PFSK-1 (cell line): ENCODE measurements at regions not wholly inside any gene's neighbourhood (a gene's known extent, or its start where the extent isn't known, plus 50 kb on each side); places are given as distances from the start of the nearest gene placed in this dataset.

Experiments
- FOXP2 ChIP-seq: optimal IDR thresholded peaks from 2 replicates; pipeline ENCODE3; 2011; ENCODE audit warnings: borderline replicate concordance, control low read depth, inconsistent platforms; ENCODE audit not compliant: insufficient read depth; ENCODE audit errors: extremely low read length, extremely low read depth
- POLR2AphosphoS5 ChIP-seq: IDR thresholded peaks from 2 replicates; pipeline ENCODE4 v1.6.1; 2012; ENCODE audit warnings: low read depth, mild to moderate bottlenecking, control low read depth, low read length, moderate library complexity
- SIN3A ChIP-seq: IDR thresholded peaks from 2 replicates; pipeline ENCODE4 v1.6.1; 2012; ENCODE audit warnings: mild to moderate bottlenecking, low read length, moderate library complexity, borderline replicate concordance; ENCODE audit not compliant: insufficient read depth
- TAF1 ChIP-seq: IDR thresholded peaks from 2 replicates; pipeline ENCODE4 v1.6.1; 2012; ENCODE audit warnings: low read length, control low read depth, borderline replicate concordance; ENCODE audit not compliant: insufficient read depth
- TF ChIP-seq, protein P1 (sequence below), 2 experiments: IDR thresholded peaks; 2 replicates each; pipeline versions ENCODE4 v1.6.1 to v1.8.0; 2011 to 2012; ENCODE audit warnings: low read depth in 2 of 2, low read length in 2 of 2, control low read depth in 1 of 2, inconsistent platforms in 1 of 2, mild to moderate bottlenecking in 1 of 2, moderate library complexity in 1 of 2; ENCODE audit not compliant: insufficient read depth in 1 of 2

DNA sequence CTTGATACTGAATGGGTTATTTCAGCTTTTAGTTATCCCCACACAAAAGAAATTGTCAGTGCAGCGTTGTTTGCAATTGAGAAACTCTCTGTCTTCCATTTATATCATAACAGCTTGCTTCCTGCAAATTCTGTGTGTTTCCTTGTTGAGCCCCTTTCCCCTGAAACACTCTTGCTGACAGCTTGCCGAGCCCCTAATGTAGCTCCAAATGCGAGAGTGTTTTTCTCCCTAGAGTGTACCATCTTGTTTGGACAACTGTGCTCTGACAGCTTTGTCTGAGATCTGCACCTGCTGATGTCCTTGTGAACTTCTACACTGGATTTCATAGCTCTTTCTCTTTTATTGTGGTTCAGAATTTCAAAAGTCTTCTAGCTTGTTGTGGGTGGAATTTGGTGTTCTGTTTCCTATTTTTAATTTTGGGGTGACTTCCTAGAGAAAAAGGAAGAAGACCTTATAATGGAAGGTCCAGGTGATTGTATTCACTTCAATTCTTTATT, 343.5 kb downstream of the PDCD6IP start:
- TF ChIP-seq SIN3A (no peak), TAF1 (no peak), FOXP2 (no peak), POLR2AphosphoS5 (no peak)
- TF ChIP-seq, protein P1, sequence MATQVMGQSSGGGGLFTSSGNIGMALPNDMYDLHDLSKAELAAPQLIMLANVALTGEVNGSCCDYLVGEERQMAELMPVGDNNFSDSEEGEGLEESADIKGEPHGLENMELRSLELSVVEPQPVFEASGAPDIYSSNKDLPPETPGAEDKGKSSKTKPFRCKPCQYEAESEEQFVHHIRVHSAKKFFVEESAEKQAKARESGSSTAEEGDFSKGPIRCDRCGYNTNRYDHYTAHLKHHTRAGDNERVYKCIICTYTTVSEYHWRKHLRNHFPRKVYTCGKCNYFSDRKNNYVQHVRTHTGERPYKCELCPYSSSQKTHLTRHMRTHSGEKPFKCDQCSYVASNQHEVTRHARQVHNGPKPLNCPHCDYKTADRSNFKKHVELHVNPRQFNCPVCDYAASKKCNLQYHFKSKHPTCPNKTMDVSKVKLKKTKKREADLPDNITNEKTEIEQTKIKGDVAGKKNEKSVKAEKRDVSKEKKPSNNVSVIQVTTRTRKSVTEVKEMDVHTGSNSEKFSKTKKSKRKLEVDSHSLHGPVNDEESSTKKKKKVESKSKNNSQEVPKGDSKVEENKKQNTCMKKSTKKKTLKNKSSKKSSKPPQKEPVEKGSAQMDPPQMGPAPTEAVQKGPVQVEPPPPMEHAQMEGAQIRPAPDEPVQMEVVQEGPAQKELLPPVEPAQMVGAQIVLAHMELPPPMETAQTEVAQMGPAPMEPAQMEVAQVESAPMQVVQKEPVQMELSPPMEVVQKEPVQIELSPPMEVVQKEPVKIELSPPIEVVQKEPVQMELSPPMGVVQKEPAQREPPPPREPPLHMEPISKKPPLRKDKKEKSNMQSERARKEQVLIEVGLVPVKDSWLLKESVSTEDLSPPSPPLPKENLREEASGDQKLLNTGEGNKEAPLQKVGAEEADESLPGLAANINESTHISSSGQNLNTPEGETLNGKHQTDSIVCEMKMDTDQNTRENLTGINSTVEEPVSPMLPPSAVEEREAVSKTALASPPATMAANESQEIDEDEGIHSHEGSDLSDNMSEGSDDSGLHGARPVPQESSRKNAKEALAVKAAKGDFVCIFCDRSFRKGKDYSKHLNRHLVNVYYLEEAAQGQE (IDR thresholded peaks at IDR 0.05; ENCODE audit: insufficient read depth in 1 of 2, low read depth in 2 of 2, low read length in 2 of 2) = no peak

DNA sequence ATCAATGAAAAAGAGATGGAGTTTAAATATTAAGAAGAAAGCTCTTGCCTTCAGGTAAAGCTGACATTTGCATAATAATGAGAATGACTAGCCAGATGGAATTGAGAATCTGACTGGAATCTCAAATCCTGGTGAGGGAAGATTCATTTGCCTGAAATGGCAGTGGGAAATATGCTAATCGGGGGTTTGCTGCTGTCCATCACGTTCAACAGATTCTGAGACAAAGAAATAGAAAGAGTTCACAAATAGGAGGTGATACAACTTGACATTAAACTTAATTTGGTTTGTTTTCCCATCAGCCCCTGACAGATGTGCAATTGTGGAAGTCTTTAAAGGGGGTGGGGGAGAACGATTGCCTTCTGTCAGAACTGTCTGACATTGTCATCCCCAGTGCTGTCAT, 347.4 kb downstream of the PDCD6IP start:
- no peak for TF ChIP-seq POLR2AphosphoS5
- TF ChIP-seq, protein P1 (IDR thresholded peaks at IDR 0.05; ENCODE audit: insufficient read depth in 1 of 2, low read depth in 2 of 2, low read length in 2 of 2) = no peak
- TF ChIP-seq FOXP2 = no peak
- no peak for TF ChIP-seq SIN3A
- TF ChIP-seq TAF1 = no peak

DNA sequence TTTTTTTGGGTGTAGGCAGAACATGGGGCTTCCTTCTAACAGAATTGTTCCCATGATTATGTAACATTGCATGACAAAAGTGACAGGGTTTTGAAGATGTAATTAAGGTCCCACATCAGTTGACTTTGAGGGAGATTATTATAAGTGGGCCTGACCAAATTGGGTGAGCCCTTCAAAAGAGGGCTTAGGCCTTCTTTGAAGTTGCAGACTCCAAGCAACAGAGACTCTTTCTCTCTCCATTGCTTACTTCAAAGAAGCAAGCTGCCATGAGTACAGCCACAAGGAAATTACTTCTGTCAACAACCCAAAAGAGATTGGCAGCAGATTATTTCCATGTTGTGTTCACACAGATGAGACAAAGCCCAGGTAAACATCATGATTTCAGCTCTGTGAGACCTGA, 348.2 kb downstream of the PDCD6IP start:
- TF ChIP-seq FOXP2 = no peak
- no peak for TF ChIP-seq POLR2AphosphoS5
- TF ChIP-seq TAF1 = no peak
- TF ChIP-seq SIN3A = no peak
- TF ChIP-seq, protein P1 (IDR thresholded peaks at IDR 0.05; ENCODE audit: insufficient read depth in 1 of 2, low read depth in 2 of 2, low read length in 2 of 2) = no peak

GRCh38 chr3:34150992-34151391, 352.6 kb downstream of the PDCD6IP start:
- TF ChIP-seq TAF1 = no peak
- TF ChIP-seq, protein P1 (IDR thresholded peaks at IDR 0.05; ENCODE audit: insufficient read depth in 1 of 2, low read depth in 2 of 2, low read length in 2 of 2) = no peak
- TF ChIP-seq POLR2AphosphoS5 = no peak
- no peak for TF ChIP-seq SIN3A
- TF ChIP-seq FOXP2 = no peak

DNA sequence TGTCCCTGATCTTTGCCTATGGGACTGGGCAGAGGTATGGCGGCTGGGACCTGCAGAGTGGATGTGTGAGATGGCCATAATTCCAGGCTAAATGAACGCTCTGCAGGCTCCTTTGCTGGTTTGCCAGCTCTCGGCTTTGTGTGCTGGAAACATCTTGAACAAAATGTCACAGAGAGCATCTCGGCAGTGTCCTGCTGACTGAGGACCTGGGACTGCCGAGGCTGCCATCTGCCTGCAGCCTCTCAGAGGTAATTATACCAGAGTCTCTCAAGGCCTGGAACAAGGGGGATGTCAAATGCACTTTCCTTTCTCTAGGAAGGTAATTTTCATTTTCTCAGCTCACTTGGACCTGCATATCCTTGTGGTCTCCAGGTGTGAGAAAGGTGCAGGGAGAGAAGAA, 354.2 kb downstream of the PDCD6IP start:
- no peak for TF ChIP-seq POLR2AphosphoS5
- no peak for TF ChIP-seq SIN3A
- TF ChIP-seq, protein P1 (IDR thresholded peaks at IDR 0.05; ENCODE audit: insufficient read depth in 1 of 2, low read depth in 2 of 2, low read length in 2 of 2) = no peak
- TF ChIP-seq TAF1 = no peak
- TF ChIP-seq FOXP2 = no peak
